ENCODE measurements at regions not wholly inside any gene's neighbourhood (a gene's known extent, or its start where the extent isn't known, plus 50 kb on each side); places are given as distances from the start of the nearest gene placed in this dataset.

DNA sequence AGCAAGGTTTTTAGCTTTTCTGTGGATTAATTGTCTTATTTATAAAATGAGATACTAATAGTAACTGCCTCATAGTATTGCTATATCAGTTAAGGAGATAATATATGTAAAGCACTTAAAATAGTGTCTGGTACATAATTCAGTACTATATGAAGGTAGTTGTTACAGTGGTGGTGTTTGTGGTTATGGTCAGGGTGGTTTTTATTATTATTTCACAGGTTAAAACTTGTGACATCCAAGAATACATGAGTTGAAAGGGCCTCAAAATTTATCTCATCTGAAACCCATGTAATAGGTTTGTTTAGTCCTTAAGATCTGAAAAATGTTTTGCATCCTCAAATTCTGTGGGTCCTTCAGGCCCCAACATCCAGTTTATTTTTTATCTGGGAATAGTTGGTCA is 369.5 kb upstream of the LRATD1 start:
- no peak for DNase-seq (ENCODE audit: low read depth in 2 of 2)

DNA sequence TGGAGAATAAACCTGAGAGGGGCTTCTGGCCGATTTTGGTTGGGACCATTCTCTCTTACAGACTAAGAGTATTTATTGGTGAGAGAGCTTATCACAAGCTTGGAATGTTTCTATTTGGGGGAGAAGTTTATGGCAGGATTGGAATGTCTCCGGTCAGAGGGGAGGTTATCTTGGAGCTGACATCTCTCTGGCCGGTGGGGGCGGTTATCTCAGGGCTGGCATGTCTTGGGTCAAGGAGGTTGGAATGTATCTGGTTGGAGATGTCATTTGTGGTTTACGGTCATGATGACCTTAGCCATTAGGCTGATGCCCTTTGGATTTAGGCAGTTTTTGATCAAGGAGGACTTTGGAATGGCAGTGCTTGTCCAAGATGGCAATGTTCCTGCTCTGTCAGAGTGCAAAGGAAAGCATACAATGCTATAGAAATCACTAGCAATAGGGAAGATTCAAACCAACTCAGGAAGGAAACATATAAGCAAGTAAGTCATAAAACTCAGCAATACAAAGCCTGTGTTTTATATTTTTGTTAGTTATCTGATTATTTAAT is 362.4 kb upstream of the LRATD1 start:
- DNase-seq (ENCODE audit: low read depth in 2 of 2) = no peak

DNA sequence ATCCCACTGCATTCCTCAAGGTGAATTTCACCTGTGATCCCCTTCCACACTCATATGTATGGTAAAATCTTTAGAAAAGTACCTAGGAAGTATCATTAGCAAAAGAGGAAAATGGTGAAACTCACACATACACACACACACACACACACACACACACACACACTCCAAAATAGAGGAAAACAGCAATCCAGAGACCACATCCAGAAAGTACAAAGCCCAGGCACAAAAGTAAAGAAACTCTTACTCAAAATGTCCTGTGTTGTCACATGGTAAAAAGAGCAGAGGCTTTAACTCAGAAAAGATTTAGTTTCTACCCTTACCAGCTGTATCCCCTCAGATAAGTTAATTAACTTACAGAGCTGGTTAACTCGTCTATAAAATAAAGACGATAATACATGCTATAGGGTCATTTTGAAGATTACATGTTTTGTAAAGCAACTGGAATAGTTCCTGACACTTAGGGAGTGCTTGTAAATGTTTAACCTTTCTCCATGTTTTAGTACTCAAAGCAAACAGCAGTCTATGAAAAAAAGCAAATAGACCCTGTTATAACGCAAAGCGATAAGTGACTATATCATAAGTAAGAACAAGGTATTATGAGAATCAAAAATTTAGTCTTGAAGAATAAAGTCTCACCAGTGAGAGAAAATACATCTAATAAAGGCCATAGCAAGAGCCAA is 360.0 kb upstream of the LRATD1 start:
- no peak for DNase-seq (ENCODE audit: low read depth in 2 of 2)

DNA sequence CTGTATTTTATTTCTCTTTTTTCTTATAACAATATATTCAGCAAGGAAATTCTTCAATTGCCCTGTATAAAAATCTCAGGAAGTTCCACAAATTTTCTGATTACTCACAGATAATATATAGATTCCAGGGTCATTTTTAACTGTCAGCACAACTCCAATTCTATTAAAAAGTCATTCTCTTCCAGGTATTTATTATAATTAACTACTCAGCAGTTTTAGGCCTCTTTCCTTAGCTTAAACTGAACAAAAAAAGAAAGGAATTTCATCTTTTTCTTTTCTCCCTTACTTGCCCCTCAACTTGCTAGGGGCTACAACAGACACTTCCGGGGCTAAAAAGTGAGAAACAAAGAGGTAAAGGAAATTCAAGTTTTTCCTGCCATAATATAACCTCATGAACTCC is 358.9 kb upstream of the LRATD1 start:
- DNase-seq (ENCODE audit: low read depth in 2 of 2) = no peak

DNA sequence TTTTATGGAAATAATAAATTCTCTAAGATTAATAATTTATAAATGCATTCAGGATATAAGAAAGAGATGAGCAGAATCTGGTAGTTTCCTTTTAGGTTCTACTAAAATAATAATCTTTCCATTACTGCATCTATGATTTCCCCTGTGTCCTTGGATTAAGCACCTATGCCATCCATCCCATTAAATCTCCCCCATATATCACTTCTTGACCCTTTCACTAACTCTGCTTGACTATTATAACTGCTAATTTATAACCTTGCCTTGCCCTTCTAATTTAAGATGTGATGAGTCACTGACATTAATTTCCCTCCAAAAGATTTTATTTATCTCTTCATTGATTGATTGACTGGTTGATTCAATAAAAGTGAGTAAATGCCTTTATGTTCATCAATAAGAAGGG is 348.3 kb upstream of the LRATD1 start:
- no peak for DNase-seq (ENCODE audit: low read depth in 2 of 2)

DNA sequence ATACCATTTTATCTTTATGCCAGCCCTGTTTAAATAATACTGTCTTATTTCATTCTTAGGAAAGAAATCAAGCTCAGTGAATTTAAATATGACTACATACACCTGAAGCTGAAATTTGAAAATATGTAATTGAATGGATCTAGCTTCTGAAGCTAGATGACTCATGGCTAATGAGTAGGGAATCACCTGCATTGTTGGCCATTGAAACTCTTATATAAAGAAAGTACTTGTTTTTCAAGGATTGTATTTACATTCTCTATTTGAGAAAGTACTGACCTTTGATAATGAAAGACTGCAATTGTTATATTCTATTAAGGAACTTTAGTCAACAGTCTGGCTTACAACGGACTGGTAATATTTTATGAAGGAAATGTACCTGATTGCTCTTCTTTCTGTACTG is 346.7 kb upstream of the LRATD1 start:
- no peak for DNase-seq (ENCODE audit: low read depth in 2 of 2)

DNA sequence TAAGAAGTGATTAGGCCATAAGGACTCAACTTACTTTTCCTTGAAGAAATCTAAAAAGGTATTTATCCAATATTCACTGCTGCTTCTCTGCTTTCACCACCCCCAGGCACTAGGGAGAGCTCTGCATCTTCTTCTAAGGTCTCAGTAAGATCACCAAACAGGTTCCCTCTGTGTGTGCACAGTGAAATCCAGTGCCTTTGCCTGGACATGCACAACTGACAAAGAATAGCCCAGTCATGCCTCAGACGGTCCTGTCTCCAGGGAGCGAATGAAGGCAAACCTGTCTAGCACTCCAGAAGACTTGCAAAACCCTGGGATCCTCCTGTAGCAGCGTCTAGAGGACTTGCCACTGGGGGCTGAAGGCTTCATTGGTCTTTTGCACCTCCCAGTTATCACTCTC is 344.5 kb upstream of the LRATD1 start:
- no peak for DNase-seq (ENCODE audit: low read depth in 2 of 2)

DNA sequence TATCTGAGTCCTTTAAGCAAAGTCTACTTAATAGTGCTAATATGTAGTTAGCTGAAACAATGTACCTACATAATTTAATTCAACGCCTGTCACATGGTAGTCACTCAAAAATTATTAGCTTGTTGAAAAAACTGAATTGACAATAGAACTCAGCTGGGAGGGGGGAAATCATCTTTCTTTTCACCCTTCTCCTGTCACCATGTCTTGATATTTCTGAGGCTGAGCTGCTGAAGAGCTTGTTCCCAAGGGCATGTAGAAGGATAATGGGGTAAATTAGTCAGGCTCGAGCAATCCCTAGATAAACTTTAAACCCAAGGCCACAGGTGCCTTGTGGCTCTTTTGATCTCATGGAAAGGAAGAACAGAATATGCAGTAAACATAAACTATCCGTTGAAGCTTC is 339.6 kb upstream of the LRATD1 start:
- no peak for DNase-seq (ENCODE audit: low read depth in 2 of 2)

DNA sequence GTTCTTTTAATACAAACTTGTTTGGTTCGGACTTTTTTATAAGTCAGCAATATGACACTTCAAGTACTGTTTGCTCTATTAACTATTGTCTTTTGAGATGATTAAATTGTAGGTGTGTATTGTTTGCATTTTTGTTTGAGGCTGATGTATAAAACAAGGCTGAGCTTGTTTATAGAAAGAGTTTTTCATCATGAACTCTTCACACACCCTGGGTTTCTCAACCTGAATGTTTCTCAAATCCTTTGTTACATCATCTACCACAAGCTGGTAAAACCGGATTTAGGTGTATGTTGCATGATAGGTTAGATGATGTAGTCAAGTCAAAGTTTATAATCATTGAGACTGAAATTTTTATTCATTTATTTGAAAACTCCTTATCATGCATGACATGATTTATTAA is 335.2 kb upstream of the LRATD1 start:
- no peak for DNase-seq (ENCODE audit: low read depth in 2 of 2)

DNA sequence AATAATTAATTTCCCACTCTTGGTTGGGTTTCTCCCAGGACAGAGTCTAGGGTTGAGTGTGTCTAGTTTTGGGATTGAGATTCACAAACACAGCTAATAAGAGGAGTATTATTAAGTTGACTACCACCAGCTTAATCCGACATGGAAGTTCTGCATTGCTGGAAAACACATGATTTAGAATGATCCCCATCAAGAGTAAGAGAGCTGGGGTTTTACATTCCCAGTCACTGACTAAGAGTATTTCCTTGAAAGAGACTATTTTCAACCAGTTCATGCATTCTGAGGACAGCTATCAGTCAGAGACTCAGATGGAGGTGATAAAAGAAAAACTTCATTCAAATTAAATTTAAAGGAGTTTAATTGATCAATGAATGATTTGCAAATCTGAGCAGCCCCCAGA is 334.6 kb upstream of the LRATD1 start:
- DNase-seq (ENCODE audit: low read depth in 2 of 2) = no peak

DNA sequence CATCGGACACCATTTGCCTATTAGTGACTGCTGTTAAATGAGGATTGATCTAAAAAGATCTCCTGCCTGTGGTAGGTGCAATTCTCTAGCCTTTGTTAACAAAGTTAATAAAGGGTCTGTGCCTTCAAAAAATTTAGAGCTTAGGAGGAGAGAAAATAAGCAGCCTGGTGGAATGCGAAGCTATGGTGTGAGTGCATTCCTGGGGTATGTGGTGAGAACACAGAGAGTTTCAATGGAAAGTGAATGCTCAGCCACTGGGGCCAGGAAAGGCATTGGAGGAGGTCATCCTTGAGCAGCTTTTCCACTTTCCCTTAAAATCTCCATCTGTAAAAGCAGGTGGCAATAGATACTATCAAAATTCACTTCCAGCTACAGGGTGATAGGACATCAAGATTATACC is 331.2 kb upstream of the LRATD1 start:
- DNase-seq (ENCODE audit: low read depth in 2 of 2) = no peak

DNA sequence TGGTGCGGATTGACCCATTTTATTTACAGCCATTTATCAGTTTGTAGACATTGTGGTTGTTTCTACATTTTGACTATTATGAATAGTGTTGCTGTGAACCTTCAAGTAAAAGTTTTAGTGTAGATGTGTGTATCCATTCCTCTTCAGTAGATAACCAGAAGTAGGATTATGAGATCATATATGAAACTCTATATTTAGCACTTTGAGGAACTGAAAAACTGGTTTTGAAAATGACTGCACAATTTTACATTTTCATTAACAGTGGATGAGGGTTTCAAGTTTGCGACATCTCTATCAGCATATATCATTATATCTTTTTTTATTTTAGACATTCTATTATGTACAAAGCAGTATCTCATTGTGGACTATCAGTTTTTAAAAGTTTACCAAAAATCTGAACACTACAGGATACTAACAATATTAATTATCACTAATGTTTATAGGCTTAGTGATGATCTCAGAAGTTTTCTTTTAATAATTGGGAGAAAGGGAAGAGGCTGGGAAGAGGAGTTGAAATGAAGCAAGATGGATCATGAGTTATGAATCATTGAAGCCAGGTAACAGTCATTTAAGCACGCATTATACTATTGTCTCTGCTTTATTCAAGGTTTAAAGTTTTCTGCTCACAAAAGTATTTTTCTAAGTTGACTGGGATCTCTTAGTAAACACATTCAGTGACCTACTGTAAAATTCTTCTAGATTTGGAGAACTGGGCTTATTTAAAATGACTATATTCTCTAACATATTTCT is 329.0 kb upstream of the LRATD1 start:
- DNase-seq (ENCODE audit: low read depth in 2 of 2) = no peak

DNA sequence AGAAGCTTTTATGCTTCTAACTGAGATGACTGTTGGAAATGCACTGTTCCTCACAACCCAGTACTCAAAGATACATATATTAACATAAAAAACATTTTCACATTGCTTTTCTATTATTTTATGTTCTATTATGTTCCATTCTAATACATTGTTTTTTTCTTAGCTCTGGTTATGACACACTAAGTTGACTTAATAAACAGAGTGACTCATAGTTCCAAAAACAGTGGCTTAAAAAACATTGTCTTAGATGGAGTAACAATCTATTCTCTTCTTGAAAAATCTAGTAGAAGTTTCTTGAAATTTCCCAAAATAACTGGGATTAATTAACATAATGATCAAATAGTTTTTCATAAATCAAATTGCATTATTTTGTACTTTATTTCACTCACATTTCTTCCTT is 328.2 kb upstream of the LRATD1 start:
- no peak for DNase-seq (ENCODE audit: low read depth in 2 of 2)

DNA sequence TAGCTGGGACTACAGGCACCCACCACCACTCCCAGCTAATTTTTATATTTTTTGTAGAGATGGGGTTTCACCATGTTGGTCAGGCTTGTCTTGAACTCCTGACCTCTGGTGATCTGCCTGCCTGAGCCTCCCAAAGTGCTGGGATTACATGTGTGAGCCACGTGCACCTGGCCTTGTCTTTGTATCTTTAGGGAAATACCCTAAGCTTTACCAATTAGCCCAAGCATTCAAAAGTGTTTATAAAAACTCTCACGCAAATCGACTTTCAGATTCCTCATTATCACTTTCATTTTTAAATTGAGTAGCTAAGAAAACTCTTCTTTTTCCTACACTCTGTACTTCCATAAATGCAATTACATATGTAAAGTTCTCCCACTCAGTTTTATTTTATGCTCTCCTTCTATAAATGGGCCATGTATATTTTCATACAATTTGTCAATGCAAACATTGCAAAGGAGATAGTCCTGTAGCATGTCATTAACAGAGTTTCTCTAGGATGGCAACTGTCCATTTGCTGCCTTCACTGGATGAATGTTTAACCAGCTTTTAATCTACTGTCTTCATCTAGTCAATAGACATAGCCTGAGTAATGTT is 326.2 kb upstream of the LRATD1 start:
- no peak for DNase-seq (ENCODE audit: low read depth in 2 of 2)

DNA sequence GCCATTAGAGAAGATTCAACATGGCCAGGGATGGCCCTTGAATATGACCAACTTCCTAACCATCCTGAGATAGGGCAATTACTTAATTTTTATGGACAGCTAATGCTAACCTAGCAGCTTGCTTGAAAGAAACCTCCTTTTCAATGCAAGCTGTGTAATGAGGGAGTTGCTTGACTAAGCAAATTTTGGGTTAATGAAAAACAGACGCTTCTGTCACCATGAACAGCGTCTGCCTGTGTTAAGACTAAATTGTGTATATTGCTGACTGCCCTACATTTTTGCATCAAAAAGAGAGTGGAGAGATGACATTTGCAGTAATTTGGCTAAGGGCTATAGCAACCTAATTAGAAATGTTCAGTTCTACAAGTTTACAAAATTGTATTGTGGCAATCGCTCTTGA is 319.2 kb upstream of the LRATD1 start:
- no peak for DNase-seq (ENCODE audit: low read depth in 2 of 2)

DNA sequence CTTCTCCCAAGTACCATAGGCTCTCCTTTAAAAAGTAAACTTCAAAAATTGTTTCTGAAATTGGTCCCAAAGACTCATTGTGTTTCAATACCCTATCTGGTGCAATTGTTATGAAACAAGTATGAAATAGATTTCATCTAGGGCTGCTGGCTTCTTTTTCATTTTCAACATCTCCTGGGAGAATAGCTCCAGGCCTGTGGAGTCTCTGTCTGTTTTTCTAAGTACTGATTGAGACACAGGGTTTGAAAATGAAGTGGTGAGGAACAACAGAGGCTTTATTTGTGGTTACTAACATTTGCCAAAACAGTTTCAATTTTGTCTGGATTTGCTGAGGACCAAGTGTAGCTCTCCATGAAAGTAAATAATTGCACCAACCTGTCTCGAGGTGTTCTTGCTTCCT is 315.9 kb upstream of the LRATD1 start:
- no peak for DNase-seq (ENCODE audit: low read depth in 2 of 2)

DNA sequence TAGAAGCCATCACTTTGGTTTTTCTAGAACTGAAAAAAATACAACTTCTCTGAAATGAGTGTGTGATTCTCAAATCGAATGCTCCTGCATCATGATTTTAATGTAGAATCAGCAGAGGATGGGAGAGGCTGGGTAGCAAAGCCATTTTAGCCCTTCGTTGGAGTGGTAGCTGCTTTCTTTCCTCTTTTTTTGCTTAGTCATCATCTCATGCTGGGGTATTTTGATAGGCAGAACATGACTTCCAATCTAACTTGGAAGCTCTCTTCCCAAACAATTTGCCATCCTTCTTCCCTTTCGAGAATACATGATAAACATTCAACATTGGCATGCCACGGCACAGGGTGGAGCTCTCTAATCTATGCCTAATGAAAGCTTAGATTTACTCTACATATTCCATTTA is 311.2 kb upstream of the LRATD1 start:
- no peak for DNase-seq (ENCODE audit: low read depth in 2 of 2)

DNA sequence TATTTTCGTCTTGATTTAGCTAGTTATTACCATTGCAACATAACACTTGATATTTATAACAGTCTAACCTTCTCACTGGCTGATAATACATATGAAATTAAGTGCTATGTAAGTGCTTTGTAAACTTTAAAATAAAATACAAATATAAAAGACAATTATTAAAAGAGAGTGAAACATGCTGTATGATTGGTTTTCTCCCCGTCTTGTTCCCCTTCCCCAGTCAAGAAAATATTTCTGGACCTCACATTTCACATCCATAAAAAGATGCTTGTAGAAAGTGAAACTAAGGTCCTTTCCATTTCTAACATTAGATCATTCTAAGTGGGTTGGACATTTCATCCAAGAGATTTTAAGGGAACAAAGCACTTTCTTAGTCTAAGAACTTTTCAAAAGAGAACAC is 310.2 kb upstream of the LRATD1 start:
- no peak for DNase-seq (ENCODE audit: low read depth in 2 of 2)

DNA sequence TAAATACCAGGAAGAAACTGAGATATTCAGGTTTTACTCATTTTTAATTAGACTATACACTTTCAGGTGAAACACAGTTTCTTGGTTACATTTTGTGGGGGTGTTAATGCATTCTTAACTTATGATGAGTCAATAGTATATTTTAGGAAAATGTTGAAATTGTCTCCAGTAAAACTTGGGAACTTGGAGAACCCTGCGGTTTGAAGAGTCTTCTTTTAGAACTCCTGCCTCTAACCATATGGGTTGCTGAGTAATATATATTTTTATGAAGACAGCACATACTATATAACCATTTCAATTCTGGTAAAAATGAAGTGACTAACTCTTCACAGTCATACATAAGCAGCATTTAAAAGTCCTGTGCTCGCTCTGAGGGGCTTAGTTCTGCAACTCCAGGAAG is 308.2 kb upstream of the LRATD1 start:
- DNase-seq (ENCODE audit: low read depth in 2 of 2) = no peak

DNA sequence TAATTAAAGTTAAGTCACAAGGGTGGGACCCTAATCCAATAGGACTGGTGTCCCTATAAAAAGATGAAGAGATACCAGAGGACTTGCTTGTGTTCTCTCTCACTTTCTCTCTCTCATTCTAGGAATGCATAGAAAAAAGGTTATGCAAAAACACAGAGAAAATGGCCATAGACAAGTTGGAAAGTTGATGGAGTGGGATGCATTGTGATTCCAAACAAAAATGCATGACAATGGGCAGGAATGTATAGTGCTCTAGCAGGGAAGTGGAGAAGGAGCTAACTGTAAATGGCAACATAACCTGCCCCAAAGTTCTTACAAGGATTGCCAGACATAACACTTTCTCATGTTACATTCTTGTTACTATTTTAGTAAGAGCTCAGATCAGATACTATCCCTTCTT is 301.6 kb upstream of the LRATD1 start:
- no peak for DNase-seq (ENCODE audit: low read depth in 2 of 2)

DNA sequence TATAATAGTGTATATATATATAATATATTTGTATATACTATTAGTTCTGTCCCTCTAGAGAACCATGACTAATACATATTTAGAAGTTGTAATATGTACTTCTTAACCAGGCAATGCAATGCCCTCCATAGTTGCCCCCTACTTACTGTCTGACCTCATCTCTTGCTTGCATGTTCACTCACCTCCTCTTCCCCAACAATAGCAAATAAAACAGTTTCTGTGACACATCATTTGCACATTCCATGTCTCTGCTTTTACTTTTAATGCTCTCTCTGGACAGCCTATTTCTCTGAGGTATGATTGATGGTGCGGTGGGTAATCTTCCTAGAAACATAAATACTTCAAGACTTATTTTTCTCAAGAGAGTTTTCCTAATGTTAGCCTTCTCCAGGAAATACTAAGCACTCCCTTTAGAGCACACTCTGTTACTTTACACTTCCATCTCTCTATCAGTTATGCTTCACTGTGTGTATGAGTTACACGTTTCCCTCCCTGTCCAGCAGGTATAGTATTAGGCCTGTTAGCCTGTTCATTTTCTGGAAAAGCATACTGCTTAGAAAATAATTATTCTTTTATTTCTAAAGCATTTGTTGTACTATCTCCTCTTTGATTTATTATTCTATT is 295.6 kb upstream of the LRATD1 start:
- no peak for DNase-seq (ENCODE audit: low read depth in 2 of 2)

DNA sequence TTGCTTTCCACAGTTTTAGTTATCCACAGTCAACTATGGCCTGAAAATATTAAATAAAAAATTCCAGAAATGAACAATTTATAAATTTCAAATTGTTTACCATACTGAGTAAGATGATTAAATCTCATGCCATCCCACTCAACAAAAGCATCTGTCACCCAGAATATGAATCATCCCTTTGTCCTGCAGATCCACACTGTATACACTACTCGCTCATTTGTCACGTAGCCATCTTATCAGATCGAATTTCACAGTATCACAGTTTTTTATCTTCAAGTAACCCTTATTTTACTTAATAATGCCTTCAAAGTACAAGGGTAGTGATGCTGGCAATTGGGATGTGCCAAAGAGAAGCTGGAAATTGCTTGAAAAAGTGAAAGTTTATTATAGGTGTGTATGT is 291.8 kb upstream of the LRATD1 start:
- no peak for DNase-seq (ENCODE audit: low read depth in 2 of 2)

DNA sequence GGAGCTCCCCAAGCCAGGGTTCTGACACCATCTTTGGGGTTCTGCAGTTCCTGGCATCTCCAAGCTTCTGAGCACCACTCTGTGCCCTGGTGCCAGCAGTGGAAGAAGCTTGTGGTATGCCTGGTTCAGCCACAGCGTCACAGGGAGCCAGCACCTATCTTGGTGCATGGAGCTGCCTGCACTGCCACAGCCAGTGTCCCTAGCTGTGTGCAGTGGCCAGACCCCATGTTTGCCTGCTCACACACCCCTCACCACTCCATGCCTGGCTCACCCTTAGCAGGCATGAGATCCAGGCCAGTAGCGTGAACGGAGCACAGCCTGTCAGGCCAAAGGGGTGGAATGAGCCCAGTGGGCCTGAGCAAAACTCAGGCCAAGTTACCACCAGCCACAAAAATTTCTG is 290.2 kb upstream of the LRATD1 start:
- DNase-seq (ENCODE audit: low read depth in 2 of 2) = no peak

Data from activated CD8-positive, alpha-beta memory T cell treated with anti-CD3 and anti-CD28 coated beads for 4 hours (primary cell).